Hematopoietic multipotent progenitor cell treated with erythropoietin and hydrocortisone succinate and interleukin-3 and kit ligand, for 8 days (in vitro differentiated cells): ENCODE measurements at regions not wholly inside any gene's neighbourhood (a gene's known extent, or its start where the extent isn't known, plus 50 kb on each side); places are given as distances from the start of the nearest gene placed in this dataset.
"Not testable (repeated sequence)": the region's sequence is repeated elsewhere in the genome, so short reads cannot be mapped to it uniquely, and the experiment has no call there.

Source experiments
- DNase-seq: peaks from one replicate; pipeline ENCODE4 v3.0.0-alpha.2; 2015

GRCh38 chr12:46667551-46667950 lies 158.2 kb downstream of the SLC38A4 start:
- DNase-seq, result no peak

- DNase-seq, result no peak
Measured at GRCh38 chr12:46664761-46665287, 161.0 kb downstream of the SLC38A4 start.

GRCh38 chr12:46663318-46663717 lies 162.5 kb downstream of the SLC38A4 start:
- no peak for DNase-seq

DNA sequence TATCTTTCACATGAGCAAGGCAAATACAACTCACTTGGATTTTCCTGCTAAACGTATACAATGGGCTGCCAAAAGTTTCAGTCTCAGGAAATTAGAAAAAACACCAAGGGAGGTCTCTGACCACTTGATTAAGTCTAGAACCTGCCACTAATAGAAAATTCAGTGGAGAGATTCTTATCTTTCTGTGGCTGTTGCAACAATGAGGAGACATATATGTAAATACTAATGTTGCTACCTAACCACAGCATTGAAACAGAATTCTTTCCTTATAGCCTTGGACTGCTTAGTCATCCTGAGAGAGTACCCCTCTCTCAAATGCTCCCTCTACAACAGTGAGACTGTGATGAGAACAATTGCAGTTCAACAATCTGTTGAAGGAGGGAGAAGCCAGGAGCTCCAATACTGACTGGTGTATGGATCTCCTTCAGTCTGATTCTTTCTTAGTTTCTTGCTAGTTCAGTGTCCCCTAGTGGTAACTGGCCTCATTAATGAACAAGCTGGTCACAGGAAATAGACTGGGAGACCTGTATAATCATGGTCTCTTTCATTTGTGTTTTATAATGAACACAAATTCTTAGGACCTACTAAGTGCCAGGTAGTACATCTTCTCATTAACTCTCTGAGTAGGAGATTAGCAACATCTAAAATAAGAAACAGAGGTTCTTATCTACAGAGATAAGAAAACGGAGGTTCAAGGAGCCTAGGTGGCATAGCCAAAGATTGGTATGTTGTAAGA lies 164.5 kb downstream of the SLC38A4 start:
- peak; percentile 67 for DNase-seq

DNA sequence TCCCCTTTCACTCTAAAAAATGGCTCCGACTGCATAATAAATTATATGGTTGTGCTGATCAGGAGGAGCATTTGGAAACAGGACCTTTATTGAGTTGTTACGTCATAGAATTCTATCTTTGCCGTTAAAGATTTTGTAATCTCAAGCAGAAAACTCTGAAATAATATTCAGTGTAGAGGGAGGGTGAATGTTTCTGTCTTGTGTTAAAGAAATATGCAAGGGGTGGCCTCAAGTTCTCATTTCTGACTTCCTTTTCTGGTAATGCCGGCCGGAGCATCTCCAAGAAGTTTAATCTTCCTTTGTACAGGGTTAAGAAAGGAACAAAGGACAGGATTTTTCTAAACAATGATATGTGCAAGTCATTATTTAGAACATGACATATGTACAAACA lies 165.1 kb downstream of the SLC38A4 start:
- DNase-seq, result no peak

- no peak for DNase-seq
Measured at GRCh38 chr12:46660276-46660675, 165.5 kb downstream of the SLC38A4 start.

DNA sequence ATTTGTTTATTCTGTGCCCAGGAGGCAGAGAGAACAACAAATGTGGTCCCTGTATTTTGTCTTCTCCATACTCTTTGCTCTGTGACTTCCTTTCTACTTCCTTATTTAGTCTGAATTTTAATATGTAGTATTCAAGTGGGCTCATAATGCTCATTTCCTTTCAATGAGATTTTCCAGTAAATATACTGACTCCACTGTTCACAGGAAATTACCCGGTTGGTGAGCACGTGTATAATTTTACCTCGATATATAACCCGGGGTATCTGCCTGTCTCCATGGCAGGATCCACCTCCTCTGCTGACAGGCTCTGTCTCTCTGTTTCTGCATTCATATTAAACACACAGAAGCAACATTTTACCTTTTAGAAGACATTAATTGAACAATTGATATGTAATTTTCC lies 166.0 kb downstream of the SLC38A4 start:
- DNase-seq, result no peak

GRCh38 chr12:46659032-46659650 lies 166.7 kb downstream of the SLC38A4 start:
- no peak for DNase-seq

- no peak for DNase-seq
Measured at GRCh38 chr12:46657453-46658411, 168.1 kb downstream of the SLC38A4 start.

DNA sequence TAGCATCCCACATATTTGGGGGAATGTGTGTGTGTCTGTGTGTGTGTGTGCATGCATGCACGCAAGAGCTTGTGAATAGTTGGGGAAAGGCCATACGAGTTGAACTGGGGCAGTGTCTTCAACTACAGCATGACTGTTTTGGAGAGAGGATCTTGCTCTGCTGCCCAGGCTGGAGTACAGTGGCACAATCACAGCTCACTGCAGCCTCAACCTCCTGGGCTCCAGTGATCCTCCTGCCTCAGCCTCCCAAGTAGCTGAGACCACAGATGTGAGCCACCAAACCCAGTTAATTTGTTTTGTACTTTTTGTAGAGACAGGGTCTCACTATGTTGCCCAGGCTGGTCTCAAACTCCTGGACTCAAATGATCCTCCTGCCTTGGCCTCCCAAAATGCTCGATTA lies 169.8 kb downstream of the SLC38A4 start:
- not testable (repeated sequence) for DNase-seq

DNA sequence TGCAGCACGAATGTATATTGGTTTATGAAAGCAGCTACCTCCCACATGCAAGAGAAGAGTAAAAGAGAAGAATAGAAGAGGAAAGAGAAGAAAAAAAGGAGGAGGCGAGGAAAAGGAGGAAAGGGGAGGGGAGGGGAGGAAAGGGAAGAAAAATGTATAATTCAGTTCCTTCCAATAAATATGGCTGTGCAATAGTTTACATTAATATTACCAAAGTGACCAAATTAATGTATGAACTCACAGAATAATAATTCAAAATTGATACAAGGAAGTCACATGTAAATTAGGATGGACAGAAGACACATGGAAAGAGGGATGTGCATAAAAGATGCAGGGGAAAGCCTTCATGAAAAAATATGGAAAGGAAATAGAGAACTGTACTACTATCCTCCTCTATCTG lies 172.5 kb downstream of the SLC38A4 start:
- no peak for DNase-seq

DNA sequence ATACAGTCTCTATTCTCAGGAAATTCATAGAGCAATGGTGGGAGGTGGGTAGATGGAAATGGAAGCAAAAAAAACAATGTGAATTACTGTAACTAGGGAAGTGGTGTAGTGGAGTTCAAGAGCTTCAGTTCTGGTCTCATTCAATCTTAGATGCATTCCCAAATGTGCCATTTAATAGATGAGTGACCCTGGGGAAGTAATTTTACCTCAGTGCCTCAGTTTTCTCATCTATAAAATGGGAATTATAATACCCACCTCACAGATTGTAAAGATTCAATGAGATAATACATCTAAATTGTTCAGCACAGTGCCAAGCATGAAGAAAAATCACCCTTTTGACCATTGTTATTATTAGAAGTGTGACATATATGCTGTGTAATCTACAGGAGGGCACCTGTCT lies 173.1 kb downstream of the SLC38A4 start:
- DNase-seq, result no peak

GRCh38 chr12:46650688-46651087 lies 175.1 kb downstream of the SLC38A4 start:
- no peak for DNase-seq

GRCh38 chr12:46649433-46649832 lies 176.4 kb downstream of the SLC38A4 start:
- no peak for DNase-seq

- DNase-seq, result no peak
Measured at GRCh38 chr12:46647034-46647433, 178.8 kb downstream of the SLC38A4 start.

DNA sequence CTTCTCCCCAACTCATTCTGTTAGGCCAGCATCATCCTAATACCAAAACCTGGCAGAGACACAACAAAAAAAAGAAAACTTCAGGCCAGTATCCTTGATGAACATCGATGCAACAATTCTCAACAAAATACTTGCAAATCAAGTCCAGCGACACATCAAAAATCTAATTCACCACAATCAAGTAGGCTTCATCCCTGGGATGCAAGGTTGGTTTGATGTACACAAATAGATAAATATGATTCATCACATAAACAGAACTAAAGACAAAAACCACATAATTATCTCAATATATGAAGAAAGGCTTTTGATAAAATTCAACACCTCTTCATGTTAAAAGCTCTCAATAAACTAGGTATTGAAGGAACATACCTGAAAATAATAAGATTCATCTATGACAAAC lies 184.1 kb downstream of the SLC38A4 start:
- DNase-seq, result not testable (repeated sequence)

DNA sequence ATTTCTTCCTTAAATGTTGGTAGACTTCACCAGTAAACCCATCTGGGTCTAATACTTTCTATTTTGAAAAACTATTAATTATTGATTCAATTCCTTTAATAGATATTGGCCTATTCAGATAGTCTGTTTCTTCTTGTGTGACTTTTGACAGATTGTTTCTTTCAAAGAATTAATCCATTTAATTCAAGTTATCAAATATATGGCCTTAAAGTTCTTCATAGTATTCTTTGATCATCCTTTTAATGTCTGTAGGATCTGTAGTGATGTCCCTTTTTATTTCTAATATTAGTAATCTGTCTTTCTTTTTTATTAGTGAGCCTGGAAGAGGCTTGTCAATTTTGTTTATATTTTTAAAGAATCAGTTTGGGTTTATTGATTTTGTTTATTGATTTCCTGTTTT lies 190.0 kb downstream of the SLC38A4 start:
- DNase-seq, result no peak

- DNase-seq, result no peak
Measured at GRCh38 chr12:46629331-46630229, 196.2 kb downstream of the SLC38A4 start.

DNA sequence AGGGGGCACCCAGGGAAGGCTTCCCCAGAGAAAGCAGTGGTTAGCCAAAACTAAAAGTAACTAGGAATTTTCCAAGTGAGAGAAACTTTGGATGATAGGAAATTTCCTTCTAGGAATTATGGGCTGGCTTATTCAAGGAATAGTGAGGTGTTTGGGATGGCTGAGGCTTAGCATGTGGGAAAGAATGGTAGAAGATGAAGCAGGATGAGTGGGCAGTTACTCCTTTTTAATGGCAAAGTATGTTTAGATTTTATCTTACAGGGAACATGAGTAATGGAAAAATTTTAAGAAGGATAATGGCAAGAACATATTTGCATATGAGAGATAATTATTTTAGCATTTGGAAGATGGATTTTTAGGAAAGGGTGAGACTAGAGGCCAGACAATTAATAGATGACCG lies 197.6 kb downstream of the SLC38A4 start:
- DNase-seq, result no peak

GRCh38 chr12:46627686-46628085 lies 198.1 kb downstream of the SLC38A4 start:
- DNase-seq, result no peak

DNA sequence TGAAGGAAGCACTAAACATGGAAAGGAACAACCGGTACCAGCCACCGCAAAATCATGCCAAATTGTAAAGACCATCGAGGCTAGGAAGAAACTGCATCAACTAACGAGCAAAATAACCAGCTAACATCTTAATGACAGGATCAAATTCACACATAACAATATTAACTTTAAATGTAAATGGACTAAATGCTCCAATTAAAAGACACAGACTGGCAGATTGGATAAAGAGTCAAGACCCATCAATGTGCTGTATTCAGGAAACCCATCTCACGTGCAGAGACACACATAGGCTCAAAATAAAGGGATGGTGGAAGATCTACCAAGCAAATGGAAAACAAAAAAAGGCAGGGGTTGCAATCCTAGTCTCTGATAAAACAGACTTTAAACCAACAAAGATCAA lies 206.3 kb downstream of the SLC38A4 start:
- DNase-seq, result not testable (repeated sequence)

DNA sequence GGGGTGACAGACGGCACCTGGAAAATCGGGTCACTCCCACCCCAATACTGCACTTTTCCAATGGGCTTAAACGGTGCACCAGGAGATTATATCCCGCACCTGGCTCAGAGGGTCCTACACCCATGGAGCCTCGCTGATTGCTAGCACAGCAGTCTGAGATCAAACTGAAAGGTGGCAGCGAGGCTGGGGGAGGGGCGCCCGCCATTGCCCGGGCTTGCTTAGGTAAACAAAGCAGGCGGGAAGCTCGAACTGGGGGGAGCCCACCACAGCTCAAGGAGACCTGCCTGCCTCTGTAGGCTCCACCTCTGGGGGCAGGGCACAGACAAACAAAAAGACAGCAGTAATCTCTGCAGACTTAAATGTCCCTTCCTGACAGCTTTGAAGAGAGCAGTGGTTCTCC lies 208.1 kb downstream of the SLC38A4 start:
- DNase-seq, result not testable (repeated sequence)
